HG03064 (cell line): ENCODE measurements at regions not wholly inside any gene's neighbourhood (a gene's known extent, or its start where the extent isn't known, plus 50 kb on each side); places are given as distances from the start of the nearest gene placed in this dataset.
"Not testable (repeated sequence)": the region's sequence is repeated elsewhere in the genome, so short reads cannot be mapped to it uniquely, and the experiment has no call there.

Experiments
- ATAC-seq: cut with Tn5 transposase; IDR thresholded peaks from one replicate; pipeline ENCODE4 v1.9.1; 2021; ENCODE audit warnings: low read depth; ENCODE audit not compliant: unreplicated experiment

DNA sequence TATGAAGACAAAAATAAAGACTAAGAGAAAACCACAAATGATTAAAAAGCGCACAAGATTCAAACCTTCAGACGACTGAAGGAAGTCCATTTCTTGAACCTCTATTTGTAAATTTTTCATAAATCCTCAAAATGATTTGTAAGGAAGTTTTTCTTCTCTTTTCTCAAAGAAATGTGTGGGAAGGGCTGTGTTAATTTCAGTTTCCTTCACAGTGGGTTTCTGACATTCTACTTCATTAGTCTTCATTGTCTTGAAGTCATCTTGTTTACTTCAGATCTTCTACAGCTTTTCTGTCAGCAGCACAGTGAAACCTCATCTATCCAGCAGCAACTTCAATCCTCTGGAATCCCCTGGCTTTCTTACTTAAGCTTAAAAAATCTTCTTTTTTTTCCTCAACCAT lies 87.6 kb upstream of the MYLIP start:
- ATAC-seq = no peak

DNA sequence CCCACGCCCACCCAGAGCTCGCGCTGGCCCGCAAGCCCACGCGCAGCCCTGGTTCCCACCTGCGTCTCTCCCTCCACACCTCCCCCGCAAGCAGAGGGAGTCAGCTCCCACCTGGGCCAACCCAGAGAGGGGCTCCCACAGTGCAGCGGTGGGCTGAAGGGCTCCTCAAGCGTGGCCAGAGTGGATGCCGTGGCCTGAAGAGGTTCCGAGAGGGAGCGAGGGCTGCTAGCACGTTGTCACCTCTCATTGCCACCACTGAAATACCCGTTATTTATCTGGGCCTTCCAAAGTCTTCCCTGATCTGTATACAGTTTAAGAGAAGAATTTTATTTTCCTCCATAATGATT lies 88.3 kb upstream of the MYLIP start:
- ATAC-seq = no peak

DNA sequence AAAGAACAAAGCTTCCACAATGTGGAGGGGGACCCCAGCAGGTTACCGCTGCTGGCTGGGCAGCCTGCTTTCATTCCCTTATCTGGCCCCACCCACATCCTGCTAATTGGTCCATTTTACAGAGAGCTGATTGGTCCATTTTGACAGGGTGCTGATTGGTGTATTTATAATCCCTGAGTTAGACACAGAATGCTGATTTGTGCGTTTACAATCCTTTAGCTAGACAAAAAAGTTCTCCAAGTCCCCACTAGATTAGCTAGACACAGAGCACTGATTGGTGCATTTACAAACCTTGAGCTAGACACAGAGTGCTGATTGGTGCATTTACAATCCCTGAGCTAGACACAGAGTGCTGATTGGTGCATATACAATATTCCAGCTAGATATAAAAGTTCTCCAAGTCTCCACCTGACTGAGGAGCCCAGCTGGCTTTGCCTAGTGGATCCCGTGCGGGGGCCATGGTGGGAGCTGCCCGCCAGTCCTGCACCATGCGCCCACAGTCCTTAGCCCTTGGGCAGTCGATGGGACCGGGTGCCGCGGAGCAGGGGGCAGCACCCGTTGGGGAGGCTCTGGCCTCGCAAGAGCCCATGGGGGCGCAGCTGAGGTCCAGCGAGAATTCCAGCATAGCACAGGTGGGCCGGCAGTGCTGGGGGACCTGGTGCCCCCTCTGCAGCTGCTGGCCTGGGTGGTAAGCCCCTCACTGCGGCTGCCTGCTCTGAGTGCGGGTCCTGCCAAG lies 88.8 kb upstream of the MYLIP start:
- ATAC-seq = not testable (repeated sequence)

DNA sequence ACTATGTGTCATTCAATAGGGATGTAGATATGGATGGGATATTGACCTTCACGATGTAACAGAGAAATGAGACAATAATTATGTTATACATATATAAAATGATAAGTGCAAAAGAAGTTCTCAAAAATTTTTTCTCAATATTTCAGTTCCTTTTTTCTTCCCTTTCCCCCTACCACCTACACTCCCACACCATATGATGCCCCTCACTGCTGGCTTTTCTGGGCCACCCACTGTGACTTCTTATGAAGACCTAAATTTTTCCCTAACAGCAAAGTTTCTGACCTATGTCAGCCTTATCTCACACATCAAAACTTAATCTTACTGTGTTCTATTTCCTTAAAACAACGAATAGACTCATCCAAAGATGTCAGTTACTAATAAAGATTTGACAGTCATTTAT lies 89.9 kb upstream of the MYLIP start:
- ATAC-seq = no peak

DNA sequence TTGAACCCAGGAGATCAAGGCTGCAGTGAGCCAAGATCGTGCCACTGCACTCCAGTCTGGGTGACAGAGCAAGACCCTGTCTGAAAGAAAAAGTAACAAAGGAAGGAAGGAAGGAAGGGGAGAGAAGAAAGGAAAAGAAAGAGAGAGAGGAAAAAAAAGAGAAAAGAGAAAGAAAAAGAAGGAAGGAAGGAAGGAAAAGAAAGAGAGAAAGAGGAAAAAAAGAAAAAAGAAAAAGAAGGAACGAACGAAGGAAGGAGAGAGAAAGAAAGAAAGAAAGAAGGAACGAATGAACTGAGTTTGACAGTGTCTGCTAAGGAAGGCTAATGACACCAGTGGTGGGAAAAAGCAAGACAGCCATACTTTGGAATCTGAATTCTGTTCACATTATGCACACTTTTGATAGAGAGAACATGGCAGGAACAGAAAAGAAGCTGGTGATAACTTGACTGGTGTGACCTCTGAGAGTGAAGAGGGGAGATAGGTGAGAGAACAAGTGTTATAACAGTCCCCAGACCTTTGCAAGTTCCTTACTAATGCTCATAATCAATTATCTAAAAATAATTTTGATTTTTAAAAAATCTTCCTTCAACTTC lies 93.3 kb upstream of the MYLIP start:
- ATAC-seq = no peak

DNA sequence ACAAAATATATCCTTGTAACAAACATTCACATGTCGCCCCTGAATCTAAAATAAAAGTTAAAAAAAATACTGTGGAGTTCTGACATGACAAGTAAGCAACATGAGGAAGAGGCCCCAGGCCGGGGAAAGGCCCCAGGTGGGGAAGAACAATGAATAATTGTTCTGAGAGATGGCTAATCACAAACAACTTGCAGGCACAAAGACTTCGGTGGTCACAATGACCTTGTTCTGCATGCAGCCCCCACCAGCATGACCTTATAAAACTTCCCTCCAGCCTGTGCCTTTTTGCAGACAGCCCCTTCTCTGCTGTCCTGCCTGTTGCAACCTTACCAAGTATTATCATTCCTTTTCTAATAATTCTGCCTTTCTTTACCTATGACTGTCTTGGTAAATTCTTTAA lies 95.7 kb upstream of the MYLIP start:
- no peak for ATAC-seq

DNA sequence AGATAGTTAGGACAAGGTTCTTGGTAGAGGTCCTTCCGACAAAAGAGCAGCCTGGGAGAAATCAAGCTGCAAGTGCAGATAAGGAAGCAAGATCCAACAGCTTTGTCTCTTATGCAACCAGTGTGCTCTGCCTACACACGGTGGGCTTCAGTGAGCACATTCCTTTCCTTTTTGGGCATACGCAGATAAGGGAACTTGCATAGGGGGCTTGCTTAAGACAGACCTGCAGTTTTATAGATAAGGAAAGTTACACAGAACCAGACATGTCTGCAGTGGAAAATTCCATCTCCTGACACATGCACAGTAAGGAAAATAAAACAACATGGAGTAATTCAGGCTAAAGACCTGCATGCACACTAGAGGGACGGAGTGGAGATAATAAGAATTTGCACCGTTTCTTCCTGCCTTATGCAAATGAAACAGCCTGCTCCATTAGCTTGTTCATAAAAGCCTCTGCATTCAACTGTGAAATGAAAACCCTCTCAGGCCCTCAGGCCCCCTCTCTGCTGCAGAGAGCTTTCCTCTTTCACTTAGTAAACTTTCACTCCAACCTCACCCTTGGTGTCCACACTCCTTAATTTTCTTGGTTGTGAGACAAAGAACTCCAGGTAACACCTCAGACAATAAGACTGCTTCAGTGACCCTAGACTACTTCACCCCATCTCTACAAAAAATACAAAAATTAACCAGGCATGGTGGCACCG lies 97.5 kb upstream of the MYLIP start:
- no peak for ATAC-seq

DNA sequence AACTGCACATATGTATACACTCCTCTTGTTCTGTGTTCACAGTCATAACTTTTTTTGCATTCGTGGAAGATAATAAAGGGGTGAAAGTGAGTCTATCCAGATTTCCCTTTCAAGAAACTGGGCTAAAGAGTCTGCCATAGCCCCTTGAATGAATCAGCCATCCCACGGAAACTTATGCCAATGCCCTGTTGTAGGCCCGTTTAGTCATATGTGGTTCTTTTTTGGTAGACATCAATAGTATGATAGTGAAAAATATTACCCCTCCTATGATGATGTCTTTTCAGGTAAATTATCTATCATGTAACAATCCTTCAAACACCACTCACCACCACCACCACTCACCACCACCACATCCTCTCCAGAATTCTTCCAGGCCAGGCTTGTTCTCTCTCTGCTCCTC lies 99.9 kb upstream of the MYLIP start:
- ATAC-seq = no peak

DNA sequence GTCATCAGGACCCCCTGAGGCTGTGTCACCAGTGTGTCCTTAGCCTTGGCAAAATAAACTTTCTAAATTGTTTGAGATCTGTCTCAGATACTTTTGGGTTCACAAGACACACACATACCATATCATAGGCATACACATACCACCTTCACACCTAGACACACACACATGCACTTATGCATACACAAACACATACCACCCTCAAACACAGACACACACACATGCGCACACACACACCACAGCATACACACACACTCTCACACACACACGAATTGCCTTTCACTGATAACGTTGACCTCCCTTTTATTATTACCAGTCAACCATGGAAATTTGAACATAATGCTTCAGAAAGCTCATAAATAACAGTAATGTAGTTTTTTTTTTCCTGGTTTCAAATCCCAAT lies 108.6 kb upstream of the MYLIP start:
- ATAC-seq = no peak

DNA sequence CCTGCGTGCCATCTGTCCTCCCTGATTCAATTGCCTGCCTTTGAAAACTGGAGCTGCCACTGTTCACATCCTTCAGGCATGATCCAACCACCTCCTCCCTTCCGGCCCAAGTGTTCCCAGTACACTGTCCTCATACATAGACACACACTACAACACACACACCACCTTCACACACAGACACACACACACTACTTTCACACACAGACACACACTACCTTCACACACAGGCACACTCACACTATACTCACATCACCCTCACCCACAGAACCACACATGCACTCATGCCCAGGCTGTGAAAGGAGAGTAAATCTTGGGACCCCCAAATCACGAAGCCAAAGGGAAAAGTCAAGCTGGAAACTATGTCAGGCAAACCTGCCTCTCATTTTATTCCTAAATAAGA lies 109.4 kb upstream of the MYLIP start:
- ATAC-seq = no peak

DNA sequence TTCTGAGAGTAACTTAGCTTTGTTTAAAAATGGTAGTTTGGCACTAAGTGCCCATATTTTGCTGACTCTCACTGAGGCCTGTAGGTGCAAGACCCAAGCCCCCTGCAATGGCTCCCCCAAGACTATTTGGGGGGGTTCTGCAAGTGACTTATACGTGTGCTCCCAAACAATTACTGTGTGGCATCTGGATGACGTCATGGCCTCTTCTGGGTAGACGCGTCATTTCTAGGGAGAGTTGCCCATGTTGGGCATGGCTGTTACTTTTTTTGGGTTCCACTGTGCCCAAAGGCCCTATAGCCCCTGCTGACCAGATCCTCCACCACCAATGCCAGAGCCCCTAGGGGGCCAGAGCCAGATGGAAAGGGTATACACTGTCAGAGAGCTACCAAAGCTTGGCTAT lies 110.3 kb upstream of the MYLIP start:
- ATAC-seq = no peak

DNA sequence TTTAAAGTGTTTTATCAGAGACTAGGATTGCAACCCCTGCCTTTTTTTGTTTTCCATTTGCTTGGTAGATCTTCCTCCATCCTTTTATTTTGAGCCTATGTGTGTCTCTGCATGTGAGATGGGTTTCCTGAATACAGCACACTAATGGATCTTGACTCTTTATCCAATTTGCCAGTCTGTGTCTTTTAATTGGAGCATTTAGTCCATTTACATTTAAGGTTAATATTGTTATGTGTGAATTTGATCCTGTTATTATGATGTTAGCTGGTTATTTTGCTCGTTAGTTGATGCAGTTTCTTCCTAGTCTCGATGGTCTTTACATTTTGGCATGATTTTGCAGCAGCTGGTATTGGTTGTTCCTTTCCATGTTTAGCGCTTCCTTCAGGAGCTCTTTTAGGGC lies 114.6 kb upstream of the MYLIP start:
- ATAC-seq = not testable (repeated sequence)

DNA sequence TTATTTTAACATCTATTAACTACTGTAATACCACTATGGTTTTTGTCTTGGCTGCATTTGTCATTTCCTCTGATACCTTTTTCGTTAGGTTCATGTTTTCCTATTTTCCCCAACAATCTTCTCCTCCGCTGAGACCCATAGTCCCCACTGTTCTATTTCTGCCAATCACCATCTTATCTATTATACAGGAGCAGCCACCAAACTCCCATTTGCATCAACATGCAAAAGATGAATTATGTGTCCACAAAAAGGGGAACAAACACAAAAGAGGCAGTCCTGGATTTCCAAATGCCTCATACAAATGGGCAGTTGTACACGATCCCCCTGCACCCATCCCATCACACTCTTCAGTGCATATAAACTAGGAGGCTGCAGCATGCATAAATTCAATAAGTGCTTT lies 121.7 kb upstream of the MYLIP start:
- ATAC-seq = no peak

DNA sequence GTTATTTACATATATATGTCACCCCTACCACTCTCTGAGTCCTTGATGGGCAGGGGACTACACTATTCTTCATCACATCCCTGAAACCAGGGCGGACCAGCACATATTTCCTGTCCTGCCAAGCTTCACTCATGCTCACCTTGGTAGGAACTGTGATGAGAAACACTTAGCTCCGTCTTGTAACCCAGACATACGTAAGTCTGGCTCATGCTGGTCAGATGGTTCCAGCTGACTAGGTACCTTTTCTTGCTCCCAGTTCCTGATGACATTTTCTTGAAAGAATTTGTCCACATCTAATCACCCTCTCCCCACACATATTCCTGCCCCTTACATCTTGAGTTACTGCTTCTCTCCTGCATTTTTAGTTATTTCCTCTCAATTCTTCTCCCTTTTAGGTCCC lies 122.2 kb upstream of the MYLIP start:
- no peak for ATAC-seq

DNA sequence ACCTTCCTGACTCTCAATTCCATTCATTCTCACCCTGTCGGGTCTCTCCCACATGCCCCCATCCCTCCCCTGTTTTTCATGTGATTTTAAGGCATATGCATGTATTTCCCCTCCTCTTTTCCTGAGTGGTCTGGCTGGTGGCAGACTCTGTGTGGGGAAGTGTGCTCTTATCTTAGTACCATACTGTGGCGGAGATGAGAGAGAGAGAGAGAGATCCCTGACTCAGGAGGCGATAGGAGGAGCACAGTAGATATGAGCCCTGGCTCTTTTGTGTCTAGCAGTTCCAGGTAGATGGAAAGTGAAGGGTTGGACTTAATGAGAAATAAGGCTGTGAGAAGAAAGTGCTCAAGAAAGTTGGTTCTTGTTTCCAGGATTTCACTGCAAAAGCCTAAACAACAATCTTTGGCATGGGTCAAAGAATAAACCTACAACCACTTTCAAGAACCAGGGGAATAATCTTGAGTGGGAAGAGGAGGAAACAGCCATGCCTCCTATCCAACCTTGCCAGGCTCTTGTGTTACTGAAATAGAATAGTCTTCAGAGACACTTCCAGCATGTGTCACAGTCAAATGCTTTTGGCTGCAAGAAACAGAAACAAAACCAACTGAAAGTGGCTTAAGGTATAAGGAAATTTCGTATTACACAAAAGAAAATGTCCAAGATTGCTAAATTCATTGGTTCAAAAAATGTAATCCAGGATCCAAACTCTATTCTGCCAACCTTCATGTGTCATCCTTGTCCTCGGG lies 123.8 kb upstream of the MYLIP start:
- ATAC-seq = no peak

DNA sequence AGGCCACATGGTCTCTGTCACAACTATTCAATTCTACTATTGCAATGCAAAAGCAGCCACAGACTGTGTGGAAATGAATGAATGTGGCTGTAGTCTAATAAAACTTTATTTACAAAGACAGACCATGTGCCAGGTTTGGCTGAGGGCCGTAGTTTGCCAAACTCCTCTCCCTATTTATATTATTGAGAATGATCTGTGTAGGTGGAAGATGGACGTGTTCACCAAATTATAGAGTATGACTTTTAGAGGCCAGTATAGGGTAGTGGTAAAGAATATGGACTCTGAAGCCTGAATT lies 125.7 kb upstream of the MYLIP start:
- ATAC-seq = no peak

DNA sequence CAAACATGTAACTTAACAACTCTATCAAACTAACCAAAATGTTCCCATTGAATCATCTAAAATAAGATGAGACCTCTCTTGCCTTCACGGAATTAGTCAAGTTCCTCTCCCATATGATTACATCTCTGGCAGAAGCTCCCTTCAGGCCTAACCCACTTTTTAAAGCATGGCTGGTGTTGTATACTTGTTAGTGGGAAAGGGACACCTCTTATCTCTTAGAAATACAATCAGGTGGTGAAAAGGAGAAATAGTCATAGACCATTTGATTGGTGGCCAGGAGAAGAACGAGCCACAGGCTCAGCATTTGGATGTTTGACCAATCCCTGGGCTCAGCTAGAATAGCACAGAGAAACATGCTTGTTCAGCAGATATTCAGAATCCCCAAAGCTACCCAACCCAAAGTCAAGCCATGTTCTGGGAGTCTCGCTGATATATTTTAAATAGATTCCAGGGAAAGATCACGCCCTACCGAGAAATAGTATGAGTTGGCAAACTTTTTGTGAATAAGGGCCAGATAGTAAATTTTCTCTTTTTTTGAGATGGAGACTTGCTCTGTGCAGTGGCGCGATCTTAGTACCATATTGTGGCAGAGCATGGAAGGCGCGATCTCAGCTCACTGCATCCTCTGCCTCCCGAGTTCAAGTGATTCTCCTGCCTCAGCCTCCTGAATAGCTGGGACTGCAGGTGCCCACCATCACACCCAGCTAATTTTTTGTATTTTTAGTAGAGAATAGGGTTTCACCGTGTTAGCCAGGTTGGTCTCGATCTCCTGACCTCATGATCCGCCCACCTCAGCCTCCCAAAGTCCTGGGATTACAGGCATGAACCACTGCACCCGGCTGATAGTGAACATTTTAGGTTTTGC lies 126.3 kb upstream of the MYLIP start:
- no peak for ATAC-seq

DNA sequence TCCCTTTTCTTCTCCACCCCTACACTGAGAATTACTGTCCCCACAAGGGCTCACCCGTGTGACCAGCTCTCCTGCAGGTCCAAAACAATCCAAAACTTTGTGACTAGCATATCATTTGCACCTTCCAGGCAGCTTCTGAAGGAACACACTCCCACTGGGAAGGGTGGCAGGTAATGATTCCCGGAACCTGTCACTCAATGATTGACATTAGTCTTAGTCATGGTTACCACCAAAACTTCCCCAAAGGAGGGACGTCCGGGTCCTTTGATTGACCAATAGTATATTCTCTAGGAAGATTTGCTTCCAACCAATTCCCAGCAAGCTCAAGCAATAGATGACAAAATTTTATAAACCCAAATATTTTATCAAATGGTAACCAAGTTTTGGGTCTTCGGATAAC lies 127.7 kb upstream of the MYLIP start:
- no peak for ATAC-seq

DNA sequence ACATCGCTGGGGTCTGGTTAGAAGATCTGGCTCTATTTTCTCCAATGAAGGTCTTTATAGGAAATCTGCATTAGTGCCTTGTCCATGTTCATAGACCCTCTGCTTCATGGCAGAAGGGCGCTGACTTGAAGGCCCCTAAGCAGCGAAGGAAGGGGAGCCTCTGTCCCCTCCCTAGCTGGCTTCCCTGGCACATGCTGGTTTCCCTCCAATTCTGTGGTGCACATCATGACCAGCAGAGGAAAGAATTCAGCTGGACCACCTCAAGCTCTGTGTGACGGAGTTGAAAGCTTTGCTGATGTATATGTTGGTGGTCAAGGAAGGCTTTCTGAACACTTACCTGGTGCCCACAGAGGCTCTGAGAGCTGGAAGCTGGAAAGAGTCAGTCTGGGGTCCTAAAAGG lies 129.7 kb upstream of the MYLIP start:
- no peak for ATAC-seq

DNA sequence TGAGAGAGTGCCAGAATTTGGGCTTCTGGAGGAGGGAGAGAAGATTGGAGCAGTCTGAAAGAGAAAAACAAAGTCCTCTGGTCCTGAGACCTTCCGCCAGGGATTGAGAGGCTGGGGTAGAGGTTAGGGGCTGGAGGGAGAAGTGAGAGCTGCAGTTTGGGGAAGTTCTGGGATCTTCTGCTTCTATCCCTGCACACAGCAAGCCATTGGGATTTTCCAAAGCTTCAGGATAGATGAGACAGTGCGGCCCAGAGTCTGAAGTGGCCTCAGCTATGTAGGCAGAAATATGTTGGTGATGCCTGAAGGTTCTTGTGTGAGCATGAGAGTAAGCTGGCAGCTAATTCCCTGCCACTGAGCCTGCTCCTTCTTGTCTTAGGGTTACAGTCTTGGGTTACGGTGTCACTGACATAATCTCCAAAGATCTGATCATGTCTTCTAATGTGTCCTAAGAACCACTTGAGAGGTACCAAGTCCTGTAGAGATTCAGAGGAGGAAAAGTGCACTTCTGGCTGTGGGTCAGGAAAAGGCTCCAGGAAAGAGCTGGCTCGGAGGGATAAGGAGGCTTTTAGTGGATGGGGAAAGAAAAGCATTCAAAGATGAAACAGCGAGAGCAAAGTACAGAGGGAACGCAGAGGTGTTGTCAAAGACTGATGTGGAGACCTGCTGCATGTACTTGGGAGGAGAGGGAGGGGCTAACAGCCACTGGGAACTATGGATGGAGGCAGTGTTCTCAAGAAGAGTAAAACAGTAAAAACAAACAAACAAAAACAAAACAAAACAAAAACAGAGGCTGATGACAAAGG lies 131.1 kb upstream of the MYLIP start:
- ATAC-seq = no peak
